GM19463 (cell line): ENCODE measurements at regions not wholly inside any gene's neighbourhood (a gene's known extent, or its start where the extent isn't known, plus 50 kb on each side); places are given as distances from the start of the nearest gene placed in this dataset.

Source experiments
- ATAC-seq: cut with Tn5 transposase; IDR thresholded peaks from one replicate; pipeline ENCODE4 v1.9.1; 2021; ENCODE audit warnings: mild to moderate bottlenecking, moderate library complexity; ENCODE audit not compliant: unreplicated experiment

GRCh38 chr1:221444346-221444745 is 297.5 kb downstream of the DUSP10 start:
- no peak for ATAC-seq

- ATAC-seq = no peak
Observed at GRCh38 chr1:221448585-221449175, 293.2 kb downstream of the DUSP10 start.

DNA sequence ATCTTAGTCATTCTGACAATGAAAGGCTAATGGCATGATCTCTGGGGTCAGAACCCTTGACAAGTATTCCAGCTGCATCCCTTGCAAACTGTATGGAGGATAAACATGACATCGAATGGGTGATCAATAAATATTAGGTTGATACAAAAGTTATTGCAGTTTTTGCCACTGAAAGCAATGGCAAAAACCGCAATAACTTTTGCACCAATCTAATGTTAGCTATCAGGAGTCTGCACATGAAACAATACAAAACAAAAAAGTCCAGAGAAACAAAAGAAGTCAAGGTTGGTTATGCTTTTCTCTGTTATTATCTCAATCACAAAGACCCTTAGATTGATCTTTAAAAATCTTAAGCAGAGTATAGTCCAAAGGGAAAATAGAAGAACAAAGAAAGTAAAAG is 292.7 kb downstream of the DUSP10 start:
- no peak for ATAC-seq

DNA sequence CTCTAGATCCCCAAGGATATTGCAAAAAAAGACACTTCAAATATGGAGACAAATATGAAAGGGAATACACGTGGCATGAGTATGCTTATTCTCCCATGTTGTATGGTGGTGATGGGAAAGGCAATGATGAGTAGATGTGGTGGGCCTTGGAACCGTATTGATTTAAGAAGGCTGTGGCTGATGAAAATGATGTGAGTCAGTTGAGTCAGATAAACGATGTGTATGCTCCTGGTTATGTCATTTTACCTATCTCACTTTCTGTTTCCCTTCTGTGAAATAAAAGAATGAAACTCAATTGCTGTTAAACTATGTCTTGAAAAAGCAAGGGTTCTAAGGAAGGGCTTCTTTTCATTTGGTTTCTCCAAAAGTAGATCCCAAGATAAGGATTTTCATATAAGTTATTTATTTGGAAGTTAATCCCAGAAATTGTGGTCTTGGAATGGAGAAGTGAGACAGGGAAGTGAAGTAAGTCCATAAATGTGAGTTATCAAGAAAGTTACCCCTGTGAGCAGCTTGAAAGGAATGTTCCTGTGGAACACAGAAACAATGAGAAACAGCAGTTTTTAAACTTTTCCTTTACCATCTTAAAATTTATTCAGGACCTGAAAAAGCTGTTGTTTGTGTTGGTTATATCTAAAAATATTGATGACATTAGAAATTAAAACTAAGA is 292.0 kb downstream of the DUSP10 start:
- no peak for ATAC-seq

DNA sequence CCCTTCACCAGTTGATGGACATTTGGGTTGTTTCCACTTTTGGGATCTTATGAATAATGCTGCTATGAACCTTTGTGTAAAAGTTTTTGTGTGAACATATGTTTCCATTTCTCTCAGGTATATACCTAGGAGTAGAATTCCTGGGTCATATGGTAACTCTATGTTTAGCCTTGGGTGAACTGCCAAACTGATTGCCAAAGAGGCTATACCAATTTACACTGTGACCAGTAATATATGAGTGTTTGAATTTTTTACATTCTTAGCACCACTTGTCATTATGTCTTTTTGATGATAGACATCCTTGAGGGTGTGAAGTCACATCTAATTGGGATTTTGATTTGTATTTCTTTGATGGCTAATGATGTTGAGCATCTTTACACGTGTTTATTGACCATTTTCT is 290.1 kb downstream of the DUSP10 start:
- ATAC-seq = no peak

DNA sequence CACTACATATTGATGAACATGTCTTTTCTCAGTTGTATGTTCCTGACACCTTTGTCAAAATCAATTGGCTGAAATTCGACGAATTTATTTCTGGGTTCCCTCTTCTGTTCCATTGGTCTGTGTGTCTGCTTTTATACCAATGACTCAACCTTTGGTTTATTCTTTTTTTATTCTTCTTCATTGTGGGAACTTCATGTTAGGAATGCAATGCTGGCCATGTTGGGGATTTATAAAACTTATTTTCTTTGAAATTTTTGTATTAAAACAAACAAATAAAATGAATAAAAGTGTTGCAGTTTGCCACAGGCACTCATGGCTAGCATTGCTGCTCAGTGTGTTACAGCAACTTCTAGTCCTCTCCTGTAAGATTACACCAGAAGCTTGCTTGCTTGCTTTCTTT is 287.8 kb downstream of the DUSP10 start:
- ATAC-seq = no peak

DNA sequence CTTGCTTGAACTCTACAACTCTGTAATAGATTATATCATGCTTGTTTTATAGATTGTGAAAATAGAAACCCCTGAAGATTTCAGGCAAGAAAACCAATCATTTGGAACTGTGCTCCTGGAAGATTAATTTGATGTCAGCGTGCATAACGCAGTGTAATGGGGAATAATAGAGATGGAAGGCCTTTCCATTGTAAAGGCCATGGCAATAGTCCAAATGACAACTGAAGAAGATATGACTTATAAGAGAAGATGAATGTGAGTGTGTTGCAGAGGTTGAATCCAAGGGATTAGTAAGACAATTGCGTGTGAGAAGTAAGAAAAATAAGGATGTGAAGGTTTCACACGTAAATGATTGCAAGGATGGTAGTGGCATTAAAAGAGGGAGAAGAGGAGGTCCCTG is 285.0 kb downstream of the DUSP10 start:
- ATAC-seq = no peak

DNA sequence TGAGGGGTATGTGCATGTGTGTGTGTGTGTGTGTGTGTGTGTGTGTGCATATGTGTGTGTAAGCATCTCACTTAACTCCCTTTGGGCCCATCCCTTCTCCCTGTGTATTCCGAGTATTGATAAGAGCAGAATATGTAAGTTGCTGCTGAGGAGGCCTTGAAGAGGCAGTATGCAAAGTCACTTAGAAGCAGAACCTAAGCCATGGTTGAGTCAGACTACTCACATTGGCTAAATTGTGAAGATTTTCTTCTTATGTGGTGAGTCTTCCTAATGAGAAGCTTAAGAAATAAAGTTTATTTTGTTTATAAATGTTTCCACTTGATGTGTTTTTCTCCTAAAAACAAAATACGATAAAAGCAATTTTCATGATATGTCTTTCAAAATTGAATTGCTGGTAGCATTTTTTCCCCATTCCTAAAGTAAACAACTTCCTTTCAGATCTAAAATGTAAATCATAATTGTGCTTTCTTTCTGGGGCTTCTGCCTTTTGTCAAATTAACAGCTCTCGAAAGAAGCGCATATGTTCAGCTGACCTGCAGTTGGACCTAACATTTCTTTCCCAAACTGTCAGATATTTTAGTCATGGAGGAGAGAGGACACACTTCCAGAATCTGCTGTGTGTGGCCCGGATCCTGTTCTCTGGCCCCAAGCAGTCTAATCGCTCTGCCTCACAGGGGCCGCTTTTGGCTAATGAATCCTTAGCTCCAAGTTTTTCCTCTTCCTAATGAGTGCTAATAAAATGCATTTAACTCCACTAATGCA is 284.0 kb downstream of the DUSP10 start:
- no peak for ATAC-seq

DNA sequence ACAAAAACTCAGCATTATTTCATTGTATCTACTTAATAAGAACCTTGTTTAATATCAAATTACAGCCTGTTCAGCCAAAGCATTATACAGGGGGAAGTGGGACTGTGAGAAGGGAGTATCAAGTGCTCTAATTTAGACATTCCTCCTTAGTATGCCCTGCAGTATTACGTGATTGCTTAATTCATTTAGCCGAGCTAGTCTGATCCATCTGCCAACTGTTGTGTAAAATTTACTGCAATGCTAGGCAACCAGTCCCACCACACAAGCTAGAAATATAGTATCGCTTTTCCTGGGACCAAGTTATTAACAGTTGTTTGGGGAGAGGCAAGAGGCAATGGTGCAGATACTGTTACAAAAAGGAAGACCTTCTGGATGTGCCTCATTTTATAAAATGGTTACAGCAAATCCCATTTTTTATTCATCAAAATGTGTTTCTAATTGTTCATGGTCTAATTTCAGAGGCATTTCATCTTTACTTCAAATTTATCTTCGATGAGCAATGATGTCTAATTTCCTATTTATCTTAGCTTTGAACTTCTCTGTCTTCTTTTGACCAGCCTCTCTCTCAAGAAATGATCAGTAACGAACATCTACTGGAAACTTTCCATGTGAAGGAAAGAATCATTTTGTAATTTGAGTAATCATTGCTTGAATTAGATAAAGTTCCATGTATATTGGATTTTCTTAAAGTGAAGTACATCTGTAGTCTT is 283.3 kb downstream of the DUSP10 start:
- ATAC-seq = no peak

DNA sequence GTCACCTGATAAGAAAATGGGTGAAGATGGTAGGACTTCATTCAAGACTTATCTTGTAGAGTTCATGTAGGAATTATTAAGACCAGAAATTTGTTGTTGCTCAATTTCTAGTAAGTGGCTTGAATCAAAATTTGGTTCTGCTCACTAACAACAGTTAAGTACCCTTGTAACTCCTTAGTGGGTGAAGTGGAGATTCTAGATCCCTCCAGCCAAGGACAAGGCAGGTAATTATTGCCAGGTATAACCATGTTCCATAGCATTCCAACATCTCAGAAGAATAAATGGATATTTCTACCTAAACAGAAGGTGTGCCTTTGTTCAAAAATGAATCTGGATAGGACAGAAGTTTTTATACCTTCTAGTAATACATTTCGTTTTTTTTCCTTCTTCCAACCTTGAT is 282.3 kb downstream of the DUSP10 start:
- ATAC-seq = no peak

GRCh38 chr1:221462345-221462744 is 279.5 kb downstream of the DUSP10 start:
- no peak for ATAC-seq

- no peak for ATAC-seq
Observed at GRCh38 chr1:221468546-221468945, 273.3 kb downstream of the DUSP10 start.

DNA sequence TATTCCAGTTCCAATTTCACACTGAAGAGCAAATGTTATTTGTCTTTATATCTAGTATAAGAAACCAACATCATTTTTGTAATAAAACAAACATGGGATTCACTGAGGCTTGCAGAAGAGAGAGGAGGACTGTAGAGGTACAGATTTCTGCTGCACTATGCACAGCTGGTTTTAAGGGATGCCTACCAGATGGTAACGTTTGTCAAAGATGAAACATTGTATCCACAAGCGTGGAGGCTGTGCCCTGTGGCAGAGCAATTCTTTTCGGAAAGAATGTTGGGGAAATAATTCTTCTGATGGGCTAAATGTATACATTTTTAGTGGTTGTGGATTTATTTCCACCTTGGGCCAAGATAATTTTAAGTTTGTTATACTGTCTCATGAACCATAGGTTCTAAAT is 272.4 kb downstream of the DUSP10 start:
- ATAC-seq = no peak

DNA sequence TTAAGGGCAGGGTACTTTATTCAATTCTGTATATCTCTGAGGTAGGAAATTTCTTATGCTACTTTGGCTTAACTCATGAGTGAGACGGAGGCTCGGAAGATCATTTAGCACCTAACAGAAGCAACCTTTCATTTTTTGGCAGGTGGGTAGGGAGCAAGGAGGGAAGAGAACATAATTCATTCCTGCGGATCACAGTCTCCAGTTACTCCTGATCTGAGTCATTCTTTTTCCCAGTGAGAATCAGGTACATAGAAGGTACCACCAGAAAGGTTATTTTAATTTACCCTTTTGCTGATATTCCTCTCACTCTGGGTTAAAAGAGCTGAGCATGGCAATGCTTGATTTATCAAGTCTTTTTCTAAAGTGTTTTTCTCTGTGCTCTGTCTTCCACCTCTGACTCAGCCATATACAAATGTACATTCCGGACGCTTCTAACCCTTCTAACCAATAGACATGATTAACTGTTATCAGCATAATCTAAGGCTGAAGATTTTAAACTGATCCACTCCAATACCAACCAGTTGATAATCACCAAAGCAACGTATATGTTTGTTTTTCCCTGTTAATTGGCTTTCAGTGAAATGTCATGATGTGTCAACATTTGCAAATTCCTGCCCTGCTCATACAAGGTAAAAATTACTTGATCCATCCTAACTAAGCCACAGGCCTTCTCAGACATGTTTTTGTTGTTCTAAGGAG is 271.7 kb downstream of the DUSP10 start:
- ATAC-seq = no peak

DNA sequence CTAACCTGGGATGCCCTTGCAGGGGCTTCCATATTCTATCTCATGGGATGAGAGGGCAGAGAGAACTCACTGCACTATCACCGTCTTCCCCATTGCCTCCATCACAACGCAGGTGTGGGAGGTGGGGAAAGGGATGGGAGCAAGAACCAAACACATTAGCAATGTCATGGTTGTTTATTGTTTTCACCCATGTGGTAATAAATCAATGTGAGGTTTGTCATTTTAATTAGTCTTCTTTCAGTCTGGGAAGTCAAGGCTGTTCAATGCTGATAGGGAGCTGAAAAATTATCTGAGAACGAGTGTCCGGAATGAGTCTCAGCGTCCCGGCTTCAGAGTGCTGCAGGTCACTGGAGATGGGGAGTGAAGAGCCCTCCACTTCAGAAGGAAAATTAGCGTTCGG is 268.5 kb downstream of the DUSP10 start:
- no peak for ATAC-seq

- ATAC-seq = no peak
Observed at GRCh38 chr1:221477252-221477651, 264.6 kb downstream of the DUSP10 start.

DNA sequence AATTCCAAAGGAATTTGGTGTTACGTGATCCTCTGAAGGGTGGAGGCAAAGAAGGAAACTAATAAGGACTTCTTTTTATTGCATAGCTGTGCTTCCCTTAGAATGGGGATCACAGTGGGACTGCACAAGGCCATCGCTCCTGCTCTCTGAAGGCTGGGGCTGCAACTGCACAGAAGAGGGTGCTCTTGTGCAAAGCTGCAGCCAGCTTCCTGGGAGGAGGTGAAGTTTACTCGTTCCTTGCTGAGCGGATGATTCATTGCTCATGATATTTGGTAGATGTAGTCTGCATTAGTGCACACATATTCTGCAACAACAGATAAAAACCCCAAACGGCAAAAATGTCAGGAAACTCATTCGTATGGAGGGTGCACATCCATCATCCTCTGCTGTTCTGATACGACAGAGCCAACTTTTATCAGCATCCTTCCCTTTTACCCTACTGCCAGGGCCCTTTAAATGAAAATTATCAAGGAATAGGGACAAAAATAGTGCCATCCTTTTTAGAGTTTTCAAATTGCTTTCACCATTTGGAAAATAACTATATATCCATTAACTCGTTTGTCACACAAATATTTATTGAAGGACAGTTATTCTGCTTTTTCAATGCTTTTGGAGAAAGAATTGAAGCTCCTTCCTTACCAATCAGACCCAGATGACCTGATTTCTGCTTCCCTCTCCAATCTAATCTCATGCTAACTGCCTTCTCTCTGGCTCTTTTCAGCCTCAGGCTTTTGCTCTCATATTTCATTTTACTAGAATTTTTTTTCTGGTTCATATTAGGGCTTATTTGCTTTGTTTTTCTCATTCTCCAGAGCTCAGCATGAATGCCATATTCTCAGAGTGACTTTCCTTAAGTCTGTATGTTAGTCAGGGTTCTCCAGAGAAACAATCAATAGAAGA is 263.6 kb downstream of the DUSP10 start:
- ATAC-seq = peak; percentile 97

- ATAC-seq = no peak
Observed at GRCh38 chr1:221487781-221488524, 253.9 kb downstream of the DUSP10 start.

- no peak for ATAC-seq
Observed at GRCh38 chr1:221488550-221488949, 253.3 kb downstream of the DUSP10 start.
